HG03175 (cell line): ENCODE measurements at regions not wholly inside any gene's neighbourhood (a gene's known extent, or its start where the extent isn't known, plus 50 kb on each side); places are given as distances from the start of the nearest gene placed in this dataset.
"Not testable (repeated sequence)": the region's sequence is repeated elsewhere in the genome, so short reads cannot be mapped to it uniquely, and the experiment has no call there.

Source experiments
- ATAC-seq: cut with Tn5 transposase; IDR thresholded peaks from one replicate; pipeline ENCODE4 v1.9.1; 2021; ENCODE audit warnings: mild to moderate bottlenecking, moderate library complexity; ENCODE audit not compliant: unreplicated experiment

- no peak for ATAC-seq
Observed at GRCh38 chr5:163692091-163692490, 186.7 kb downstream of the MAT2B start.

- peak; percentile 91 for ATAC-seq
Observed at GRCh38 chr5:163695830-163696578, 190.6 kb downstream of the MAT2B start.

DNA sequence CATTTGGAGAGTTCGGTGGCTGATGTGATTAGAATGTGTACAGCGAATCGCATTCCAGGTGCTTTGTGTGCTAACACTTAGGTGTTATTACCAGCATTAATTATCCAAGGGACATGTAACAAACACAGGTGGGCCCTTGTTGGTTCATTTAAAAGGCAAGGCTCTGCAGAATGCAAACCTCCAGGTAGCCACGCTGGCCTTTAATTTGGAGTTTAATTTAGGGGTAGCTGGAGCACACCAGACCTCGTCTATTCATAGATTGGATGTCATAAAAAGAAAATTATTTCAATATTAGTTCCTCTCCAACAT is 191.1 kb downstream of the MAT2B start:
- ATAC-seq, result no peak

GRCh38 chr5:163706053-163706771 is 200.8 kb downstream of the MAT2B start:
- no peak for ATAC-seq

DNA sequence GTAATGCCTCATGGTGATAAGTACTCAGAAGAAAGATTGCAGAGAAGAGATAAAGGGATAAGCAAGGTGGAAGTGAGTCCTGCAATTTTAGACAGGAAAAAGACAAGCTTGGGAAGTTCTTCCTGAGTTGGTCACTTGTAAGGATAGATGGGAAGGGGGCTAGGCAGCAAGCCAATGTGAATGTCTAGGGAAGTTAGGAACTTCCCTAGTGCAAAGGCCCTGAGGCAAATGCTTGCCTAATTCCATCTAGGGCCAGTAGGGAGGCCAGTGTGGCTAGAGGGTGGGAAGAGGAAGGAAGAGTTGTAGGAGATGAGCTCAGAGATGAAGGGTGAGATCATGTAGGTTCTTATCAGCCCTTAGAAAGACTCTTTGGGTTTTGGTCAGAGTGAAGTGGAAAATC is 206.6 kb downstream of the MAT2B start:
- no peak for ATAC-seq

- no peak for ATAC-seq
Observed at GRCh38 chr5:163718272-163718671, 212.9 kb downstream of the MAT2B start.

DNA sequence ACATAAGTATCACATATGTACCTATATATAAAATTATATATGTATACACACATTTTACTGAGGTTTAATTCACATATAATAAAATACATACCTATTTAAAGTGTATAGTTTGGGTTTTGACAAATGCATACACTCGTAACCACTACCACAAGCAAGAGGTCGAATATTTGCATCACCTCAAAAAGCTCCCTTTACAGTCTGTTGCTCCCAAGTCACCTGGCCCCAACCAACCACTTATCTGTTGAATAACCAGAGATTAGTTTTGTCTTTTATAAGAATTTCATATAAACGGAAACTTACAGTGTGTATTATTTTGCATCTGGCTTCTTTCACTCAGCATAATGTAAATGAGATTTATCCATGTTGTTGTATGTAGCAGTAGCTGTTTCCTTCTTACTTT is 218.9 kb downstream of the MAT2B start:
- ATAC-seq, result no peak

GRCh38 chr5:163727028-163727427 is 221.6 kb downstream of the MAT2B start:
- peak; percentile 91 for ATAC-seq

DNA sequence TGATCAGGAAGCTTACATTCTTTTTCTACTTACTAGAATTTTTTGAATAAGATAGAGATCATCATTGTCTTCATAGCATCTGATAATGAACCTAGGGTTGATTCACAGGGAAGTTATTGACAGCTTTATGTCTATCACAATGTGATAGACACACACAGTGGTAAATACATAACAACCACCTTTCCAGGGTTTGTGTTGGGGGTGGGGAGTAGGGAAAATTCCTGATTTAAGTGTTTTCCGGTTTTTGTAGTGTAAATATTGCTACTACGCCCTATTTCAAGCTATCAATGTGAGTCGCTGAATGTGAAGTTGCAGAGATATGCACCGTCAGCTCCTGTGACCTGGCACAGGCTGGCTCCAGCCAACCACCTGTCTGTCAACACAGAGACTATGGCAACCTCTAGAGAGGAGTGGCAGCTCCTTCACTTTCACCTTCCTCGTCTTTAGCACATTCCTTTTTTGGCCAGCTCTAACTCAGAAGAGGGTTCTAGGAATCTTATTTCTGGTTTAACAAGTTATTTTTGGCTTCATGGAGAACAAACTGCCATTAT is 224.9 kb downstream of the MAT2B start:
- ATAC-seq, result no peak

DNA sequence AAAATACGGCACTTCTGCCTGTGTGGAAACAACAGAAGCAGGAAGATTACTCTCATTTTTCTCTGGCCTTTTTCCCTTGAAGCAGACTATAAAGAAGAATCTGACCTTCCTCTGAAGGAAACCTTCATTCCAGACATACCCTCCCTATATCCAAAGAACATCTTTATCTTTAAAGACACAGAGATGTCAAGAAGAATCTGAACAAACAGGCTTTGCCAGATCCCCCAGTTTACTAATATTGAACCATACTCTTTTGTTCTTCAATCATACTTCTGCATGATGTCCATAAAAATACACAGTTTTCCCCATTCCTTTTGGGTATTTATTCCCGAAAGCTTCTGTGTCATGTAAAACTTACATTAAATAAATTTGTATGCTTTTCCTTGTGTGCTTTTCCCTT is 225.8 kb downstream of the MAT2B start:
- no peak for ATAC-seq

- no peak for ATAC-seq
Observed at GRCh38 chr5:163735069-163735468, 229.7 kb downstream of the MAT2B start.

- no peak for ATAC-seq
Observed at GRCh38 chr5:163747586-163747985, 242.2 kb downstream of the MAT2B start.

DNA sequence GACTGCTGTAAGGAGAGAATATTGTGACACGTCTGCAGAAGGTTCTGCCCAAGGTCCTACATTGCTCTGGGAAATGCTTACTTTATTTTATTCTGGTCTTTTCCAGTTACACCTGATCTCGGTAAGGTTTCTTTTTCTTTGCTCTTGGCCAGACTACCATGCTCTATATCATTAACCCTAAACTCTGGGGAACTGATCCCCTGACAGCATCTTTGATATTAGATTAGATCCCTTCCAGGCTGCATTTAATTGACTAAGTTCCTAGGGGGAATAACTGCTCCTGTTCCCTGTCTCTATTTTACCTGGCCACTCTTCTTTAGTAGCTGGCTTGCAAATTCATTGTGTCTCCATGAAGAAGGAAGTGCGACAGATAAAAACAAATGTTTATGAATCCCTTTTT is 243.5 kb downstream of the MAT2B start:
- no peak for ATAC-seq

GRCh38 chr5:163750415-163750814 is 245.0 kb downstream of the MAT2B start:
- ATAC-seq, result not testable (repeated sequence)

DNA sequence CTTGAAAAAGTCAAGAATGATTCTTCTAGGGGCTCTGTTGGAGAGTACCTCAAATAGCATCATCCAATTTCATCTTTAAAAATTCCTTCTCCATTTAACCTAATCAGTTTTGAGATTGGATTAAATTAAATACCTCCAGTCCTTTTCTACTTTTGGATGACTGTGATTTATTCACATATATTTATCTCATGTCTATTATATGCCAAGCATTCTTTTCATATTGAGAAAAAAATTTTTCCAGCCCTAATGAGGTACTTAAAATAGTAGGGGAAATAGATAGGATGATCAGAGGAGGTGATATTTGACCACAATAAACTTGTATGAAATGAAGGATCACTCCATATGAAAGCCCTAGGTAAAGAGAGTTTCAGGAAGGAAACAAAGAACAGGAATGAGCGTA is 250.1 kb downstream of the MAT2B start:
- ATAC-seq, result no peak

- no peak for ATAC-seq
Observed at GRCh38 chr5:163756170-163756569, 250.8 kb downstream of the MAT2B start.

DNA sequence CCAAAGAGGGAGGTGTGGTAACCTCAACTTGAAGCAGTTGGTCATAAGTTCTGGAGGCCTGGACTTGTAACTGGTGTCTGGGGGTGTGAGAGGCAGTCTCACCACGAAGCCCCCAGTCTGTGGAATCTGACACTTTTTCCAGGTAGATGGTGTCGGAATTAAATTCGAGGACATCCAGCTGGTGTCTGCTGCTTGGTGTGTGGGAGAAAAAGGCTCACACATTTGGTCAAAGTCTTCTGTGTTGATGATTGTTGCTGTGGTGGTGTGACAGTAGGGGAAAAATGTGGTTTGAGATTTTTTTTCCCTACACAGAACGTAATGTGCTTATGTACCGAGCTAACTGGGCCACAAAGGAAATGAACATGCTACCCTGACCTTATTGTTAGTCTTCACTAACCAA is 251.9 kb downstream of the MAT2B start:
- no peak for ATAC-seq

- no peak for ATAC-seq
Observed at GRCh38 chr5:163758283-163758711, 252.9 kb downstream of the MAT2B start.

- ATAC-seq, result no peak
Observed at GRCh38 chr5:163759000-163759704, 253.7 kb downstream of the MAT2B start.

DNA sequence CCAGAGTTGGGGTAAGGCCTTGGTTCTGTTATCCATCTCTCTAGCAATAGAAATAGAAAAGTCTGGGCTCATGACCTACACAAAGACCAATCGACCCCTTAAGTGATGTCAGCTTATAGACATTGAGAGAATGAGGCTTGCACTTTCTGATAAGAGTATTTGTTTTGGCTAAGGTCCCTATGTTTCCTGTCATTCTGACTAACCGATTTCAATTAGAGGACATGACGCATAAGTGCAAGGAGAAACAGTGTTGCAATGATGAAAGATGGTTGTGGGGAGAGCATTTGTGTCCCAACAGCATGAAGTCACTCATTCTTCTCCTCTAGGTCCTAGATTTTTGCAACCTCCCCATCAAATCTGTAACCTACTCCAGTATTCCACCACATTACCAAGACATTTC is 255.1 kb downstream of the MAT2B start:
- ATAC-seq, result no peak

DNA sequence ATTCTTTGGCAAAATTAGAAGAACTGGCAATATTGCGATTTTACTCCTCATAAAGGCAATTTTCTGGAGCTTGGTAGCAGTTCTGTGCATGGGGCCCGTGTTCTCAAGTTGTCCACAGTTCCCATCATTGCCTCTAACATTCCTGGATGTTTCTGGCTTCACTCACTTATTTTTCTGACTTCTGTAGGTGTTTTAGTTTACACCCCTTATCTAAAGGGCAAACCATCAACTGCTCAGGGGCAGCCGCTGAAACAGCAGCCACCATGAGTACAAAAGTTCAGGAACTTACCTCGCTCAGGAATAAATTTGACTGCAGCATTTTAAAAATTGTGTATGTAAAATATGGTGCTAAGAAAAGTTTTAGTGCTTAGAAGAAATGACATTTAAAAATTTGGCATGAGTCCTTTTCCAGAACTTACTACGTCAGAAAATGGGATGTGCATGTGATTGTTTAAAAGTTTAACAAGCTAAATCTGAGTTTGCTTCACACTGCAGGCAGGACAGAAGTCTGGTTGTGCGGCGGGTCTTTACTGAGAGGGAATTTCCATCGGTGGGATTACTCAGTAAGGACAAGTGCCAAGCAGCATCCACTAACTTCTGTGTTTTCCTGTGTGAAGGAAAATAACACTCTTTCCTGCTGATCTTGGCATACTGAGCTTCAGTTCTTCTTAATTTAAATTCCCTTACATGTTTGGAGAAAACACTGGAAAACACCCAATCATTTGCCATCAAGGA is 261.7 kb downstream of the MAT2B start:
- no peak for ATAC-seq
